SK-N-SH (cell line): ENCODE measurements at regions not wholly inside any gene's neighbourhood (a gene's known extent, or its start where the extent isn't known, plus 50 kb on each side); places are given as distances from the start of the nearest gene placed in this dataset.

ENCODE experiments used
- CTCF ChIA-PET: fragments of 300-600, 350-600 bp; formaldehyde crosslinking; extraction: SDS; loops from one replicate; lab custom pipeline; 2021; lab: Yijun Ruan, JAX
- POLR2A ChIA-PET: fragments of 350-600 bp; sonication (Branson Sonifier 250); formaldehyde crosslinking; extraction: SDS; loops from one replicate; lab custom pipeline; 2020; ENCODE audit warnings: antibody characterized with exemption, inconsistent platforms; lab: Yijun Ruan, JAX
- DNase-seq: peaks from one replicate; pipeline ENCODE4 v3.0.0; 2012
- H2AFZ ChIP-seq: fragments of 200-600 bp; sonication (generic); 2 replicates; pipeline ENCODE4 v1.8.1; 2016; ENCODE audit warnings: antibody characterized with exemption, mild to moderate bottlenecking, low read depth
- H3F3A ChIP-seq: fragments of 200-600 bp; sonication (generic); replicated peaks from 2 replicates; pipeline ENCODE3; 2016; ENCODE audit warnings: antibody characterized with exemption, mild to moderate bottlenecking; ENCODE audit not compliant: insufficient read depth
- H3K27ac ChIP-seq, 2 experiments: fragments of 200-500 bp in 1 of 2; fragments of 200-600 bp in 1 of 2; sonication (Bioruptor generic) in 1 of 2; sonication (generic), shearing (Covaris generic) in 1 of 2; 2 replicates each; pipeline versions ENCODE4 v1.5.1 to v1.6.1; 2014 to 2016; ENCODE audit warnings: low read depth in 2 of 2, inconsistent platforms in 1 of 2, low read length in 1 of 2, mild to moderate bottlenecking in 1 of 2, mixed read lengths in 1 of 2
- H3K27me3 ChIP-seq: fragments of 200-600 bp; sonication (generic), shearing (Covaris generic); 2 replicates; pipeline ENCODE4 v1.6.1; 2016; ENCODE audit warnings: mixed run types; ENCODE audit not compliant: insufficient read depth
- H3K36me3 ChIP-seq, 2 experiments: fragments of 200-500 bp in 1 of 2; fragments of 200-600 bp in 1 of 2; sonication (Bioruptor generic) in 1 of 2; sonication (generic) in 1 of 2; replicated peaks in 1 of 2; 2 replicates each; pipeline versions ENCODE3 to v1.5.1; 2014 to 2016; ENCODE audit warnings: low read length in 1 of 2, mild to moderate bottlenecking in 1 of 2; ENCODE audit not compliant: insufficient read depth in 2 of 2, control insufficient read depth in 1 of 2
- H3K4me1 ChIP-seq, 2 experiments: fragments of 200-500 bp in 1 of 2; fragments of 200-600 bp in 1 of 2; sonication (Bioruptor generic) in 1 of 2; sonication (generic), shearing (Covaris generic) in 1 of 2; 2 replicates each; pipeline versions ENCODE4 v1.5.1 to v1.6.1; 2014 to 2016; ENCODE audit warnings: low read depth in 1 of 2, low read length in 1 of 2, mixed run types in 1 of 2; ENCODE audit not compliant: insufficient read depth in 2 of 2, control insufficient read depth in 1 of 2
- H3K4me2 ChIP-seq: fragments of 200-600 bp; sonication (generic), shearing (Covaris generic); 2 replicates; pipeline ENCODE4 v1.6.1; 2017; ENCODE audit warnings: mixed run types
- H3K4me3 ChIP-seq, 2 experiments: fragments of 200-500 bp in 1 of 2; fragments of 200-600 bp in 1 of 2; sonication (Bioruptor generic) in 1 of 2; sonication (generic), shearing (Covaris generic) in 1 of 2; 2 replicates each; pipeline versions ENCODE4 v1.5.1 to v1.8.1; 2014 to 2016; ENCODE audit warnings: low read depth in 2 of 2, inconsistent platforms in 1 of 2, low read length in 1 of 2, mild to moderate bottlenecking in 1 of 2, mixed read lengths in 1 of 2, moderate library complexity in 1 of 2
- H3K79me2 ChIP-seq: fragments of 200-600 bp; sonication (generic); 2 replicates; pipeline ENCODE4 v1.8.1; 2017; ENCODE audit warnings: mild to moderate bottlenecking; ENCODE audit not compliant: insufficient read depth
- H3K9ac ChIP-seq: fragments of 200-600 bp; sonication (generic); 2 replicates; pipeline ENCODE4 v1.6.1; 2017; ENCODE audit warnings: mixed run types
- H3K9me2 ChIP-seq: fragments of 200-600 bp; sonication (generic); 2 replicates; pipeline ENCODE4 v1.6.1; 2017; ENCODE audit warnings: mixed run types
- H3K9me3 ChIP-seq: fragments of 200-600 bp; sonication (generic); 2 replicates; pipeline ENCODE4 v1.6.1; 2017; ENCODE audit warnings: mixed run types, mild to moderate bottlenecking, moderate library complexity
- H4K20me1 ChIP-seq: fragments of 200-600 bp; sonication (generic); 2 replicates; pipeline ENCODE4 v1.6.1; 2017; ENCODE audit warnings: mild to moderate bottlenecking, mixed run types; ENCODE audit not compliant: insufficient read depth
- CTCF ChIP-seq: fragments of 200-600 bp; sonication (generic); IDR thresholded peaks from 2 replicates; pipeline ENCODE4 v1.6.1; 2017; ENCODE audit warnings: antibody characterized with exemption, mild to moderate bottlenecking, moderate library complexity
- EZH2phosphoT487 ChIP-seq: fragments of 200-600 bp; sonication (generic); IDR thresholded peaks from 2 replicates; pipeline ENCODE4 v1.6.1; 2017; ENCODE audit warnings: low read depth, mixed run types, mild to moderate bottlenecking, antibody characterized with exemption, moderate library complexity, borderline replicate concordance
- FOXJ3 ChIP-seq: sonication (generic); formaldehyde crosslinking; IDR thresholded peaks from 2 replicates; pipeline ENCODE4 v1.5.1; 2020; ENCODE audit warnings: mild to moderate bottlenecking, missing genetic modification reagents
- GATA2 ChIP-seq: sonication (generic); formaldehyde crosslinking; IDR thresholded peaks from 2 replicates; pipeline ENCODE4 v1.5.0; 2020; ENCODE audit warnings: mild to moderate bottlenecking, missing genetic modification reagents
- MAX ChIP-seq: IDR thresholded peaks from 2 replicates; pipeline ENCODE4 v1.4.0; 2012; ENCODE audit warnings: low read depth
- NFIC ChIP-seq: IDR thresholded peaks from 2 replicates; pipeline ENCODE4 v1.4.0; 2012; ENCODE audit warnings: borderline replicate concordance
- NRF1 ChIP-seq: IDR thresholded peaks from 2 replicates; pipeline ENCODE4 v1.6.1; 2012; ENCODE audit warnings: low read depth, mild to moderate bottlenecking, low read length
- PBX3 ChIP-seq: IDR thresholded peaks from 2 replicates; pipeline ENCODE4; 2012
- RAD21 ChIP-seq: IDR thresholded peaks from 2 replicates; pipeline ENCODE4 v1.6.1; 2012; ENCODE audit warnings: mild to moderate bottlenecking, low read length
- WGBS: methylation state at CpG from one replicate; pipeline ENCODE4 v1.1.6; 2017; ENCODE audit warnings: low lambda C conversion rate; 5-methylcytosine and 5-hydroxymethylcytosine counted together

GRCh38 chr1:244205171-244205570, 154.1 kb downstream of the ZBTB18 start:
- ChIA-PET POLR2A (no interaction called here), CTCF (no interaction called here)
- TF ChIP-seq FOXJ3, result no peak
- TF ChIP-seq RAD21, result no peak
- TF ChIP-seq EZH2phosphoT487, result no peak
- no peak for TF ChIP-seq NRF1

GRCh38 chr1:244205906-244206305, 154.8 kb downstream of the ZBTB18 start:
- ChIA-PET CTCF (interaction anchor here (0.8 kb wide), 1 partner anchor 94 kb away, joined by 3 read pairs; no protein-coding TSS in a partner anchor), POLR2A (no interaction called here)
- 91% methylated on average over 3 of the region's 3 CpGs for WGBS
- DNase-seq, result no peak
- Histone ChIP-seq H4K20me1 (no peaks in the 10 kb centered on the region), H3K9ac (no peak overlapping the region), H3K9me3 (no peaks in the 10 kb centered on the region), H3K27ac (no peak overlapping the region), H3K27me3 (no peaks in the 10 kb centered on the region), H3K36me3 (no peaks in the 10 kb centered on the region), H3K4me3 (no peak overlapping the region), H3K4me1 (no peaks in the 10 kb centered on the region), H2AFZ (no peak overlapping the region), H3K79me2 (no peaks in the 10 kb centered on the region), H3F3A (no peaks in the 10 kb centered on the region), H3K9me2 (no peaks in the 10 kb centered on the region), H3K4me2 (no peak overlapping the region)
- TF ChIP-seq GATA2 (CRISPR knock-in tag) (no peak), PBX3 (no peak), NFIC (no peak), CTCF (no peak), MAX (no peak)

More at GRCh38 chr1:244205171-244205570, 154.1 kb downstream of the ZBTB18 start:
- no peaks in the 10 kb centered on the region for H3K9me3 ChIP-seq
- no peak overlapping the region for H2AFZ ChIP-seq
- no peaks in the 10 kb centered on the region for H3K36me3 ChIP-seq
- H4K20me1 ChIP-seq, result no peaks in the 10 kb centered on the region
- H3K9me2 ChIP-seq, result no peaks in the 10 kb centered on the region
- peaks cover 0 to 3% of the 10 kb centered on the region in 2 experiments; a peak in 1 of 4 replicates for H3K4me1 ChIP-seq
- H3K4me3 ChIP-seq, result no peak overlapping the region
- H3K79me2 ChIP-seq, result no peaks in the 10 kb centered on the region
- H3F3A ChIP-seq, result no peaks in the 10 kb centered on the region
- no peaks in the 10 kb centered on the region for H3K27me3 ChIP-seq
- DNase-seq, result no peak
- WGBS, result 82% methylated on average over 3 of the region's 3 CpGs
- no peak overlapping the region for H3K27ac ChIP-seq
- no peak overlapping the region for H3K9ac ChIP-seq
- H3K4me2 ChIP-seq, result no peak overlapping the region
